DMS79 treated with DMSO at 0.1 percent for 48 hours (cell line): ENCODE measurements at regions not wholly inside any gene's neighbourhood (a gene's known extent, or its start where the extent isn't known, plus 50 kb on each side); places are given as distances from the start of the nearest gene placed in this dataset.

Source experiments
- DNase-seq: peaks from one replicate; lab custom pipeline; 2025; lab: John Stamatoyannopoulos, UW

DNA sequence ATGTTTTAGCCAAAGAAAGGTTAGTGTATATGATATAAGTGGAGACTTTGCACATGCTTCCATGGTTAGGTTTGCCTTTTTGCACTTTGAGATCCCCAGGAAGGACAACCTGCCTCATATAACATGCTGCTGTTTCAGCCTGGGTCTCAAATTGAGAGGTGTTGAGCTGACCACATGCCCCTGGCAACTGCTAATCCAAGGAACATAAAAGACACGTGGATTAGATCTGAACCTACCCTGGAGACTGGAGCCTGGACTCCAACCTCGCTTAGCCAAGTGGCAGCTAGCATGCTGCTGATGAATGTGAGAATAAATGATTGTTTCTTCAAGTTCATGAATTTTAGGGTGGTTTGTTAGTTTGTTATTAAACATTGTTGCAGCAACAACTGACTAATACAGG lies 301.8 kb upstream of the TBC1D5 start:
- no peak for DNase-seq

DNA sequence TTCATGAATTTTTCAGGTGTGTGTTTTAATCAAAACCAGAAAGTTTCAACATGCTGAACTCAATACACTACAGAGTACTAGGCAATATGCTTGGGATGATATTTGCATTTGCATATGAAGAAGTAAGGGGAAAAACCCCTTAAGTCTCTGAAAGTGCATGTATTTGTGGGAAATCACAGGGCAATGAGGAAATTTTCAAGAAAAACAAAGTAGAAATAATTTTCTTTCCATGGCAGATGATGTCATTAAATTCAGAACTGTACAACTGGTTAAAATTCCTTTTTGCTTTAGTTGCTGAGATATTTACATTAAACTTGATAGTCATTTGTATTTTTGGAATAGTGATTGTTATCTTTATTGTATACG lies 294.0 kb upstream of the TBC1D5 start:
- DNase-seq: no peak

DNA sequence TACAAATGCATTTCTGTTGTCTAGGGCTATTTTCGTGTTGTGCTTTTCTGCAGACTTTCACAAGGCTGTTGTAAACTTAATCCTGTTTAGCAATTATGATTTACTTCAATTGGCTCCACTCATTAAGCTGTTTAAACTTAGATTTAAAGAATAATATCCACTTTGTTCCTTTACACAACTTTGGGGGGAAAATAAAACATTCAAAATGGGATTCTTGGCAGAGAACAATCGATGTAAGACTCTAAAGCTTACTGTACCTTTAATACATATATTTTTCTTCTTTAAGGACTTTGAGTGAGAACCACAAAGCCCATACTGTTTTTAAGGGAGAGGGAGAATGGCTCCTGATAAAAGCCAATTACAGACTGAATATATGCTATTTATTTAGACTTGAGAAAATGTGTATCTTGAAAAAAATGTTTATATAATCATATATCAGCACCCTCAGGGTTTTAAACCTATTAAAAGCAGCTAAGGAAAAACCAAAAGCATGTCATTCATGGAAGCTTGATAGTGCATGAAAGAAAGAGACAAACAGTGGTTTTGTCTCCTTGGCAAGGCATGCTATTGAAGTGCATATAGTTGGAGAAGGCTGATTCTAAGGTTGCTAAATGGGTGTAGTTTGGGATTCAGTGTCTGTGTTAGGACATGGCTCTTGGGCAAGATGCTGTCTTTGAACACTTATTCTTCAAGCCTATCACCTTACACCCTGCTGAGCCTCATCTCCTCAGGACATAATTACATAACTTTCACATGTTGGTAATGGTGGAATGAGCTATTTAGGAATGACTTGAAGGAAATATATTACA lies 293.4 kb upstream of the TBC1D5 start:
- no peak for DNase-seq

DNA sequence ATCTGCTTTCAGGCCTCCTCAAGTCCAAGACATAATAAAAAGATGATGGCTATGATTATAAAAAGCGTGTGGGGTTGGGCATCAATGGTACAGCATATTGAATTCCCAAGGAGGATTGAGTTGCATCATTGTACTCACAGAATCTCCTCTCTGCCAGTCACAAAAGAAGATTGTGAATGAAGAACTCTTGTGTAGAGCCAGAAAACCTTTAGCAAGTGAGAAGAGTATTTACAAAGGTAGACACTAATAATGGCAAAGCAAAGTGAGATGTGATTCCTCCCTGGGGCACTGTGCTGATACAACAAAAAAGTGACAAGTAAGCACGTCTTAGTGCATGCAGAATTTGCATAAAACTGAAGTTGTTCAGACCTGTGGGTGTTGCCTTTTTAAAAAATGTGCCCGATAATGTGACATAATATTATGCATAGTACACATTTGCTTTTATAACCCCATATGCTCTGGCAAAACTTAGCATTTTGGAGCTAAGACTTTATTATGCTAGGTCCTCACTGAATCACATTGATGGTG lies 291.2 kb upstream of the TBC1D5 start:
- DNase-seq: no peak

DNA sequence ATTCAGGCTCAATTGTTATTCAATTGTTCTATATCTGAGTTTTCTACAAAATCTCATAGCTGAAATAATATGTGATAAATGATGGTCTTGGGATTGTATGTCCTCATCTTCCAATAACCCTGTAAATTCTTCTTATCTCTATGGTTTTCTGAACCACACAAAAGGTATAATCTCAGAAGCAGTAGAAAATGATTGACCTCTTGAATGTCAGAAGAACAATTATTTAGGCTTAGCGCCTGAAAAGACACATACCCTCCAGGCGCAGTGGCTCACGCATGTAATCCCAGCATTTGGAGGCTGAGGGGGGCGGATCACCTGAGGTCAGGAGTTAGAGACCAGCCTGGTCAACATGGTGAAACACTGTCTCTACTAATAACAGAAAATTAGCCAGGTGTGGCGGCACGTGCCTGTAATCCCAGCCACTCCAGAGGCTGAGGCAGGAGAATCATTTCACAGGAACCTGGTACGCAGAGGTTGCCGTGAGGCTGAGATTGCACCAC lies 288.0 kb upstream of the TBC1D5 start:
- DNase-seq: no peak

DNA sequence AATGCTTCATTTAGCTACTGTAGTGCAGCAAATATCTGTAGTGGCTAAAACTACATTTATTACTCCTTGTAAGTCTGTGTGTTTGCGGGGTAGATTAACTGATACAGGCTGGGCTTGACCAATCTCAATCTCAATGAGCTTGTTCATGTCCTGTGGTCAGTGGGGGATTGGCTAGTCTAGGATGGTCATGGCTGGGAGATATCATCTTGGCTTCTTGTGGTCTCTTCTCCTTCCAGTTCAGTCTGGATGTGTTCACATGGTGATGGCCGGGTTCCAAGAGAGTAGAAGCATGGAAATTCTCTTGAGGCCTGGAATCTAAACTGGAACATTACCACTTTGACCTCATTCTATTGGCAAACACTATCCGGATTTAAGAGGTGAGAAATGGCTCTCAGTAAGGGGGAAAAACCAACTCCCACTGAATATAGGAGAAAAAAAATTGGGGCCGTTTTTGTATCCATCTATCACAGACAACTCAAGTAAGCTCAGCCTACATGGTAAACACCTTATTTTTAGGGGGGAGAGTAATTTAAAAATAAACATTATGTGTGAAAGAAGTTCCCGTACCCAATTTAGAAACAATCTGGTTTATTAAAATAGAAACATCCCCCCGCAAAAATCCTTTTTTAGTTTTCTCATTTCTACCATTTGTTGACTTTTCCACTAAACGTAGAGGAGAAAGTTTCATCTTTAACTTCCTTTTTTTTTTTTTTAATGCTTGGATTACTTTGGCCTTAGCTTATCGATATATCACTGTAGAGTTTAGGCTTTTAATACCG lies 284.9 kb upstream of the TBC1D5 start:
- DNase-seq: no peak

DNA sequence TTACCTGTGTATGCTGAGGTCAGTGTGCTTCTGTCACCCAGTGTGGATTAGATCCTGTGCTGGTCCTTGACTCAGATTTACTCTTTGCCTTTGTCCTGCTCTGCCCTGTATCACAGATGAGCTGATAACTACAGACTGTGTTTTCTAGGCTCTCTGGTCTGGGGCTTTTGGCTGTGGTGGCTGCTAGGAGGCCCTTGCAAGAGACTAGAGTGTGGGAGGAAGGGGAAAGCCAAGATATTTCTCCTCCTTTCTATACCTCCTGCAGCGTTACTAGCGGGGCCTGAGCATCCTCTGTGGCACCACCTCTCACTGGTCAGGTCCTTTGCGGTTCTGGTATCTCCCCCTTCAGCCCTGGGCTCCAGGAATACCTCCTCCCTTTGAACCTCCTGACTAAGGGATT lies 282.3 kb upstream of the TBC1D5 start:
- DNase-seq: no peak

DNA sequence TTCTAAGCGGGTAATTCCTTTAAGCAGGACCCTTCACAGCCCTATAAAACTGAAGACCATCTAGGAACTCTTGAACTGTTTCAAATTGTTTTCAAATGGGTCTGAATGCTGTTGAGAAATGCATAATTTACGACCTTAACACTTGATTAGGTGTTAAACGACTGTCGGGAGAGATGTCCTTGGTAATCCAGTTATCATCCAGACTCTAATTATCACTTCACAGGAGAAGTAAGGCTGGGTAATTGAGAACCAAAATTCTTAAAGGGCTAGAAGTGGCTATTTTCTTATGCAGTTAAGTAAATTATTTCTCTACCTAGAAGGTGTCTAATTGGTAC lies 276.7 kb upstream of the TBC1D5 start:
- no peak for DNase-seq

DNA sequence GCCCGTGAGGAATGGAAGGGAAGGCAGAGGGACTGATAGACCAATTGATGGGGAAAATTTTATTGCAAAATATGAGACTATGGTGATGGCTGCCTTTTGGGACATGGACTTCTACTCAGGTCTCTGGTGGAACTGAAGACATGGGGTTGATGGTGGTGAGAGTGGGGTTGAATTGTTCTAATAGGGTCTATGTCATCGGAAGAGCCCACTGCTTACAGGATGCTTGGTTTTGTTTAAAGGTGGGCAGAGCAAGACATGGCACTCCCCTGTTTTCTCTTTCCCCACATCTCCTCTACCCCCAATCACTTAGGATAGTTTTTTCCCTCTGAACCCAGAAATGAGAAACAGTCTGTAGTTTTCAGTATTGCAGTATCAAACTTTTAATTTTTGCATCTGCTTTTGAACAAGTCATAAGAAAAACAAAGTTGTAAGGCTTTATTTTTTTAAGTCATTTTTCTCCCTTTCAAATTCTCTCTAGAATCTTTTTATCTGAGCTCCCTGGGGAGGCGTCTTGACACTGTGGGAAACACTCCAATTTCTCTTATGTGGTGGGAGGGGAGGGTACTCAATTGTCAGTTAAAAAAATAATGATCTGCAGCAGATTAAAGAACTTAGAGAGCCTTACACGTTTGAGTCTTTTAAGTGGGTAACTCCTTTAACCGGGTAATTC lies 276.2 kb upstream of the TBC1D5 start:
- DNase-seq: no peak

DNA sequence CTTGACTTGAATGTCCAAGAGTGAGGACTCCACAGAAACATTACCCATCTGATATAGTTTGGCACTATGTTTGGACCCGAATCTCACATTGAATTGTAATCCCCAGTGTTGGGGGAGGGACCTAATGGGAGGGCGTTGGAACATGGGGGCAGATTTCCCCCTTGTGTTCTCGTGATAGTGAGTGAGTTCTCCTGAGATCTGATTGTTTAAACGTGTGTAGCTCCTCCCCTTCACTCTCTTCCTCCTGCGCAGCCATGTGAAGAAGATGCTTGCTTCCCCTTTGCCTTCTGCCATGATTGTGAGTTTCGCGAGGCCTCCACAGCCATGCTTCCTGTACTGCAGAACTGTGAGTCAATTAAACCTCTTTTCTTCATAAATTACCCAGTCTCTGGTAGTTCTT lies 273.9 kb upstream of the TBC1D5 start:
- no peak for DNase-seq

DNA sequence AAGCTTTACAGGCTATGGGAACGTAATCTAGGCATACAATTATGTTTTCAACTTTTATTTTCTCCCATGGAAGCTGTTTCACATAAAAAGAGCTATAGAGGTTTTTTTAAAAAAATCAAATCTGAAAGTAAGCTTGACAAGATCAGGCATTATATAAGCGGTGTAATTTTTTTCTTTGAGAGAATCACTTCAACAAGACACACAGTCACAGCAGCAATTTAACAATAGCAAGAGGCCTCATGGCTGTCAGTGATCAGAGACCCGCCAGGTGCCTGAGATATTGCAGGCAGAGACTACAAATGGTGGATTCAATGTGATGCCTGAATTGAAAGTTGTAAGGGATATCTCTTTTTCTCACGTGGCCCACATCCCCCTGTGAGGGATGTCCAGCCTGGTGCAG lies 270.5 kb upstream of the TBC1D5 start:
- DNase-seq: no peak

DNA sequence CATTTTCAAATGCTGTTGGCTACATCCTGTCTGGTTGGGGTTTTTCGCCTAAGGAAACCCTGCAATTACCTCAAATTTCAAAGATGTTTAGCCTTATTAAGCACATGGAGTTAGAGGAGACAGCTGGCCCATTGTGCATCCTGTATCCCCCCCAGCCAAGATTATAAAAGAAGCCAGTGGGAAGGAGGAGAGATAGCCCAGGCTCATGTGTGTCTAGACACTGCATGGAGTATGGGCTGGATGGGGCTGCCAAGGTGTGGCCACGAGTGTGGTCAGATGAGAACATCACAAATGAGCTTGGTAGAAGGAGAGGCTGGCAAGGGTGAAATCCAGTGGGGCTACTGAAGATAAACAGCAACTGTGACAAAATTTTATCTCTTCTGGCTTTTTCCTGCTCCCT lies 270.0 kb upstream of the TBC1D5 start:
- DNase-seq: no peak

DNA sequence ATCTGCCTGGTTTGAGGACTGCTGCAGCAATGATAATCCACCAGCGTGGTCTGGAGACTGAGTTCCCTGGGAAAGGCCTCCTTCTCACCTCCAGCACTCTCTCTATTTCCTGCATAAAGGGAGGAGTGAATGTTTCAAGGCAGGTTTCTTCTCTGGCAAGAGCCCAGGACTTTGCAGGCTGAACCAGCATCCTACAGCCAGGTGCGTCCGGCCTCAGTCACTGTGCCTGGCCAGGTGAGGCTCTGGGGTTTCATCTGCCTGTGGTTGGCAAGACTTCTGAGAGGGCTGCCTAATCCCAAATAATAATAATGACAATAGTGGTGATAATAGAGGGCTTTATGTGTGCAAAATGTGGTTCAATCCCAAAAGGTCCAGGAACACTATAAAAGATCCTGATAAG lies 269.0 kb upstream of the TBC1D5 start:
- no peak for DNase-seq

DNA sequence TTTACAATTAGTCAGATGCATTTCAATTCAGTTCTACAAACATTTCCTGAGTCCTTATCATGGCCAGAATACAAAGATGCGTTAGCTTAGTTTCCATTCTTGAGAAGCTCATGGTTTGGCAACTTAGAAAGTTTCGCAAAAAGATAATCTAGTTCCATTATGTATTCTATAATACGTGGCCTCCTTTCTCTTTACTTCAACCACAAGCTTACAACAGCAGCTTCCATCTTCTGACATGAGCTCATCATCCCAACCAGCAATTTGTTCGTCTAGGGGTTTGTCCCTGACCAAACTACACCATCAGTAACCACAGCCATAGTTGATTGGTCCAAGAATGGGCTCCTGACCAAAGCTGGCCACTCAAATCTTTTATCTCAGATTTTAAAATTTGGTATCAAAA lies 267.6 kb upstream of the TBC1D5 start:
- no peak for DNase-seq

DNA sequence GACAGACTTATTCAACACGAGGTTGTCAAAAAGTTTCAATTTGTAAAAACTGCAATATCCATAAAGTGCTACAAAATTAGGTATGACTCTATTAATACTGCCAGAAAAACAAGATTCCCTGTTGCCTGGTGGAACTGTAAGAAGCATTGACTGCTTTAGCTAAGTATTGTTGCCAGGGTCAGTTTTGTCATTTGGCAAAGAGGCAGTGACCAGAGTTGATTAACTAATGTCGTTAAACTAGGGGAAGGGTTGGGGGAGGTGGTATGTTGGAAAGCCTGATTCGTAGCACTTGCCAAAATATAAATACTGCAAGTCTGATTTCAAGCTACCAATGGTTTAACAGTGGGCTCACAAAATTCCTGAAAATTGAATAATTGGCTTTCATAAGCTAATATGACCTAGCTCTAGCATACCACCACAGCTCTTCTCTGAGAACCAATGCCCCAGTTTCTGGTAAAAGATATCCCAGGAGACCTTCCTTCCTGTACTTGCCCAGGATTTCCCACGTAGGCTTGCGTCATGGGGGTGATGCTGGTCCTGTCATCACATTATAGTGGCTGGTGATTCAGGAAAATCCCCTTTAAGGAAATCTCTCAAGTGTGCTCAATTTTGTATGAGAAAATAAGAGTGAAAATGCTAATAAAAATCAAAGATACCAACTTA lies 266.4 kb upstream of the TBC1D5 start:
- DNase-seq: no peak

DNA sequence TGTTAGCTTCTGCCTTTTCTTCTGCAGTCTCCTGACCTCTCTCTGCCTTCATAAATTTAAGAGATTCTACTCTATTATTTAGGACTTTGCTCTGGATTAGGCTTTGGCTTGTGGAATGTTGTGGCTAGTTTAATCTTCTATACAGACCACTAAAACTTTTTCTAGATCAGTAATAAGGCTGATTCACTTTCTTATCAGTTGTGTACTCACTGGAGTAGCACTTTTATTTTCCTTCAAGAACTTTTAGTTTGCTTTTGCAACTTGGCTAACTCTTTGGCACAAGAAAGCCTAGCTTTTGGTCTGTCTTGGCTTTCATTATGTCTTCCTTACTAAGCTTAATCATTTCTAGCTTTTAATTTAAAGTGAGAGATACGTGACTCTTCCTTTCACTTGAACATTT lies 265.5 kb upstream of the TBC1D5 start:
- no peak for DNase-seq

DNA sequence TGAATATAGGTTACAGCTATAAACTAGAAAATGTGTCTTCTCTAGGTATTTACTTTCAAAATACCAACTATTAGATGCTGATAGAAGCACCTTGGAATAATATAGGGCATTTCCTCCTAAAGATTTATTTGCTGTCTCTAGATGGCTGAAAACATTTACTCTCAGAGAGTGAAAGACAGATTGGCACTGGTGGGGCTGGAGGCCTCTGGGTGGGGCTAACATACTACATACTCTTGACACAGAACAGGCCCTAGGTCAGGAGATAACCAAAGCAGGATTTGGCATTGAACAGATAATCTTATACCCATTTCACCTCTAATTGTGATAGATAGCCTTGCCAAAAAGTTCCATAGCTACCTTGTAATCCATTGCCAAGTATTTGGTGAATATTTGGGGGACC lies 253.3 kb upstream of the TBC1D5 start:
- no peak for DNase-seq

DNA sequence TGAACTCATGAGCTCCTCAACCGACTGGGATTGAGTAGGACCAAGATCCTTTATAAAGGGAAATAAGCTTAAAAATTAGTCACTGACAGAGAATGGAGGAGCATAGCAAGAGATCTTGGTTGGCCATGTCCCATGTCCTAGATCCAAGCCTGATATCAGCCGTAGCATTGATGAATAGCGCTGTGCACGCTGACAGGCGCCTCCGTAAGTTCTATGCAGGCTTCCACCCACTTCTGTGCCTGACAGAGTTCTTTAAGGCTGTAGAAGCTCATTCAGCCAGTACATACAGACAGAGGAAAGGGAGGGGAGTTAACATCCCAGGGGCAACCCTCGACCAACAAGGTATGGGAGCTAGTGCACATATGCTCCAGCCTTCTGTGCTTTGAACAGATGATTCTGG lies 251.7 kb upstream of the TBC1D5 start:
- no peak for DNase-seq

DNA sequence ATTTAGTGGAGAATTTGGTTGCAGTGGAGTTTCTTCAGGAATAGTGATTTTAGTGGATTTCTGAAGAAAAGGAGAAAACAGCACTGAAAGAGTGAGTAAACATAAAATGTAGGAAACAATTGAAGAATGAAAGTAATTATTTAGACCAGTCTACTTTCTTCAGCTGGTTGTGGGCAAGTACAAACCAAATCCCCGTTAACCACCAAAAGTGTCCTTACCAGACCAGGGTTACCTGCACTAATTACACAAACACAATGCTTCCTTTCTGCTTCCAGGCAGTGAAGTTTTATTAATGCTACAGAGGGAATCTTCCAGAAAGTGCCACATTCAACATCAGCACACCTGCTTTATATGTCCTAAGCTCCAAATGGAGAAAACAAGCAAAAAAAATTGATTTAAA lies 248.0 kb upstream of the TBC1D5 start:
- DNase-seq: no peak

DNA sequence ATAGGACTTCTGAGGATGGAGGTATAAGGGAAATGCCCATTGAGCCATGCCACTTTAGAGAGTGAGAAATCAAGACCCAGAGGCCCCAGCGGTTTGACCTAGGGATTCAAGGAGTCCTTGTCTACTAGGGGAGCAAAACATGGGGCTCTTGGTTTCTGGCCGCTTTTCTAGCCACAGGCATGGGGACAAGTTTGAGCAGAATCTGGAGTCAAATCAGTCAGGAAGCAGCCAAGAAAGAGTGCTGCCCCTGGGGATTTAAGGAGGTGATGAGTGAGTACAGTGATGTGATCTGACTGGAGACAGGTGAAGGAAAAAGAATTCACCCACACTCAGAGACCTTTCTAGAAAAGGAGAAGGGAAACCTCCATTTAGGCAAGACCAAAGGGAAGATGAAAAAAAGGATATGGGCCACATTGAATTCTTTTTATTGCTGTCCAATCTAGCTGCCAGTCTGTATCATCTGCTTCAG lies 244.0 kb upstream of the TBC1D5 start:
- DNase-seq: no peak

DNA sequence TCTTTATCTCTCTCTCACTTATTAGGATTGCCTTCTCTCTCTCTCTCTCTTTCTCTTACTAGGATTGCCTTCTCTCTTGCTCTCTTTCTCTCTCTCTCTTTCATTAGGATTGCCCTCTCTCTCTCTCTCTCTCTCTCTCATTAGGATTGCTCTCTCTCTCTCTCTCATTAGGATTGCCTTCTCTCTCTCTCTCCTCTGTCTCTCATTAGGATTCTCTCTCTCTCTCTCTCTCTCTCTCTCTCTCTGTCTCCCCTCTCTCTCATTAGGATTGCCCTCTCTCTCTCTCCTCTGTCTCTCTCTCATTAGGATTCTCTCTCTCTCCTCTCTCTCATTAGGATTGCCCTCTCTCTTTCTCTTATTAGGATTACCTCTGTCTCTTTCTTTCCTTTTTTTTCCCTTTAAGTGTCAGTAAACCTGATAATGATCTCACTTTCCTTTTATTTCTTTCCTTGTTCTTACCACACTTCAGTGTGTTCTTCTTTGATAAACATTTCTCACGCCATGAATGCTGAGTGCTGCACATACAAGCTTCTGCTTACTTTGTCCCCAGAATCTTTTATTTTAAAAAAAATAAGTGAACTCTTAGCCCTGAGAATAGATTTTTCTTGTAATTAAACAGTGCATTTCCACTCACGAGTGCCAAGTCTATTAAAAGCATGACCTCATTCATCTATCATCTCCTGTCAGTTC lies 243.4 kb upstream of the TBC1D5 start:
- no peak for DNase-seq

DNA sequence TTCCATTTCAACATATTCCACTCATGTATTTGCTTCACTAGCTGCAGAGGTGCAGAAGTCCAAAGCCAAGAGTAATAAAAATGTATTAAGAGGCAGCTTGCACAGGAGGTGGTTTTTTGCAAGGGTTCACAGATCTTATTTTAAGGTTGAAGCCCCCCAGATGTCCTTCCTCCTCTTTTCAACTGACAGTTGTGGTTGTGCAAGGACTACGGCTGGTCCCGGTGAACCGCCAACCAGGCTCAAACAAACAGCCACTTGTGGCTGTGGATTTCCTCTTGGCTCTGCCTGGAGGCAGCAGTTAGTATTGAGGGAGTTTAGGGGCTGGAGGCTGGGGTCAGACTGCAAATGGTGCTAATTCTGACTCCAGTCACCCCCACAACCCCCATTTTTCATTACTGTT lies 240.7 kb upstream of the TBC1D5 start:
- no peak for DNase-seq
